HepG2 (cell line): ENCODE measurements at regions not wholly inside any gene's neighbourhood (a gene's known extent, or its start where the extent isn't known, plus 50 kb on each side); places are given as distances from the start of the nearest gene placed in this dataset.

Source experiments
- ATAC-seq: fragments of 200-7000 bp; cut with Tn5 transposase; 3 replicates; pipeline ENCODE4 v1.9.1; 2020; ENCODE audit warnings: mild to moderate bottlenecking, moderate library complexity
- BruUV-seq: library from RNA; stranded (reverse); fragments of 400-500 nt; replicated peaks from 2 replicates; lab custom pipeline; 2021; lab: Mats Ljungman, UMichigan
- CTCF ChIA-PET: fragments of 300-600 bp; formaldehyde crosslinking; extraction: SDS; loops from one replicate; lab custom pipeline; 2021; ENCODE audit warnings: low total read pairs, inconsistent platforms, low intra/inter-chr PET ratio; lab: Yijun Ruan, JAX
- POLR2A ChIA-PET: fragments of 350-600 bp; sonication (Branson Sonifier 250); formaldehyde crosslinking; loops from one replicate; lab custom pipeline; 2020; ENCODE audit warnings: antibody characterized with exemption, inconsistent platforms; lab: Yijun Ruan, JAX
- DNase-seq: peaks from one replicate; pipeline ENCODE4 v3.0.0-alpha.2; 2015; ENCODE audit warnings: low spot score
- FAIRE-seq: peaks from 3 replicates; lab custom pipeline; 2011; peaks lifted over from hg19 to GRCh38; lab: Jason Lieb, UNC
- H2AFZ ChIP-seq: one replicate; pipeline ENCODE4 v1.6.1; 2011; ENCODE audit warnings: low read length, inconsistent platforms
- H3K27ac ChIP-seq: fragments of 300-600 bp; 3 replicates; pipeline ENCODE4 v1.8.0; 2011; ENCODE audit warnings: mixed run types, mild to moderate bottlenecking, mixed read lengths, low read length, inconsistent platforms; ENCODE audit not compliant: insufficient read depth; ENCODE audit errors: extremely low read length
- H3K27me3 ChIP-seq, 2 experiments: fragments of 200-600 bp in 1 of 2; 2 replicates in 1 of 2; 3 replicates in 1 of 2; pipeline versions ENCODE4 v1.6.0 to v1.8.0; 2011; ENCODE audit warnings: low read length in 2 of 2, mild to moderate bottlenecking in 2 of 2, moderate library complexity in 2 of 2, inconsistent platforms in 1 of 2; ENCODE audit not compliant: insufficient read depth in 2 of 2, control insufficient read depth in 1 of 2
- H3K36me3 ChIP-seq, 2 experiments: fragments of 200-600 bp in 1 of 2; replicated peaks in 1 of 2; 2 replicates in 1 of 2; 3 replicates in 1 of 2; pipeline versions ENCODE4 v1.5.1 to v1.8.0; 2011; ENCODE audit warnings: low read length in 2 of 2, inconsistent platforms in 1 of 2; ENCODE audit not compliant: insufficient read depth in 2 of 2, control insufficient read depth in 1 of 2
- H3K4me1 ChIP-seq: 2 replicates; pipeline ENCODE4 v1.5.1; 2012; ENCODE audit warnings: low read length, inconsistent platforms; ENCODE audit not compliant: insufficient read depth
- H3K4me2 ChIP-seq: 2 replicates; pipeline ENCODE4 v1.6.0; 2011; ENCODE audit warnings: low read depth, low read length, inconsistent platforms
- H3K4me3 ChIP-seq, 3 experiments: fragments of 200-600 bp in 1 of 3; sonication (generic), shearing (Covaris generic) in 1 of 3; replicated peaks in 1 of 3; 2 replicates each; pipeline ENCODE4 v1.5.1; 2011 to 2016; ENCODE audit warnings: low read length in 3 of 3, inconsistent platforms in 2 of 3, low read depth in 2 of 3, mild to moderate bottlenecking in 2 of 3, control low read depth in 1 of 3, mixed read lengths in 1 of 3; ENCODE audit not compliant: insufficient read depth in 1 of 3
- H3K79me2 ChIP-seq: one replicate; pipeline ENCODE4 v1.6.1; 2011; ENCODE audit warnings: low read length, inconsistent platforms; ENCODE audit not compliant: insufficient read depth
- H3K9ac ChIP-seq: 2 replicates; pipeline ENCODE4 v1.6.0; 2011; ENCODE audit warnings: mild to moderate bottlenecking, low read depth, low read length, inconsistent platforms; ENCODE audit not compliant: insufficient read depth
- H3K9me3 ChIP-seq: 2 replicates; pipeline ENCODE4 v1.5.1; 2012; ENCODE audit warnings: mild to moderate bottlenecking, low read length
- H4K20me1 ChIP-seq: 2 replicates; pipeline ENCODE4 v1.6.0; 2011; ENCODE audit warnings: inconsistent platforms, mild to moderate bottlenecking, low read length, moderate library complexity; ENCODE audit not compliant: insufficient read depth
- EHMT2 ChIP-seq: fragments of 200-600 bp; sonication (generic); IDR thresholded peaks from 2 replicates; pipeline ENCODE4 v1.7.0; 2017; ENCODE audit warnings: antibody characterized with exemption, low read depth, low read length, borderline replicate concordance
- HNF4A ChIP-seq: sonication (generic); formaldehyde crosslinking; IDR thresholded peaks from 2 replicates; pipeline ENCODE4 v1.4.0; 2020; ENCODE audit warnings: missing genetic modification reagents
- KAT8 ChIP-seq: IDR thresholded peaks from 2 replicates; pipeline ENCODE4 v1.6.1; 2016; ENCODE audit warnings: missing genetic modification reagents, missing compliant biosample characterization
- KLF16 ChIP-seq, 2 experiments: sonication (generic) in 1 of 2; formaldehyde crosslinking in 1 of 2; IDR thresholded peaks; 2 replicates each; pipeline versions ENCODE4 v1.6.1 to v1.8.0; 2016 to 2023; ENCODE audit warnings: missing genetic modification reagents in 2 of 2, missing compliant biosample characterization in 1 of 2
- KLF6 ChIP-seq: IDR thresholded peaks from 2 replicates; pipeline ENCODE4 v1.8.0; 2016; ENCODE audit warnings: missing biosample characterization, missing genetic modification reagents
- MIER2 ChIP-seq: IDR thresholded peaks from 2 replicates; pipeline ENCODE4 v1.6.1; 2016; ENCODE audit warnings: missing biosample characterization, missing genetic modification reagents
- NKX3-1 ChIP-seq: sonication (generic); formaldehyde crosslinking; IDR thresholded peaks from 2 replicates; pipeline ENCODE4 v1.5.0; 2020; ENCODE audit warnings: missing genetic modification reagents
- RCOR2 ChIP-seq: IDR thresholded peaks from 2 replicates; pipeline ENCODE4 v1.6.1; 2016; ENCODE audit warnings: missing biosample characterization, missing genetic modification reagents
- ZNF331 ChIP-seq: sonication (generic); formaldehyde crosslinking; IDR thresholded peaks from 2 replicates; pipeline ENCODE4 v1.4.0; 2020; ENCODE audit warnings: missing genetic modification reagents
- ZNF652 ChIP-seq: IDR thresholded peaks from 2 replicates; pipeline ENCODE4 v1.6.1; 2016; ENCODE audit warnings: low read depth, borderline replicate concordance
- ZSCAN12 ChIP-seq: sonication (generic); formaldehyde crosslinking; IDR thresholded peaks from 2 replicates; pipeline ENCODE4 v1.9.0; 2021; ENCODE audit warnings: mild to moderate bottlenecking, missing genetic modification reagents
- ZSCAN9 ChIP-seq: IDR thresholded peaks from 2 replicates; pipeline ENCODE4 v1.6.1; 2016; ENCODE audit warnings: borderline replicate concordance
- WGBS: methylation state at CpG from one replicate; pipeline ENCODE4 v1.1.6; 2017; ENCODE audit warnings: low lambda C conversion rate; 5-methylcytosine and 5-hydroxymethylcytosine counted together
- in situ Hi-C: cut with HindIII; loops from 2 replicates; pipeline ENCODE4 v1.10.0; 2017; ENCODE audit warnings: low pct_unique_long_range_greater_than_20kb; ENCODE audit not compliant: extremely low pct_ligation_motif_present
- intact Hi-C: fragments of 100-400 bp; cut with micrococcal nuclease; formaldehyde crosslinking; loops from one replicate; pipeline ENCODE4 v1.10.0; 2022; ENCODE audit not compliant: unreplicated experiment
- TF ChIP-seq, protein P1 (sequence below): sonication (generic); formaldehyde crosslinking; IDR thresholded peaks from 2 replicates; pipeline ENCODE4 v1.4.0; 2020; ENCODE audit warnings: missing genetic modification reagents, borderline replicate concordance
- TF ChIP-seq, protein P2 (sequence below), 2 experiments: IDR thresholded peaks; 2 replicates each; pipeline ENCODE4 v1.6.1; 2011 to 2012; ENCODE audit warnings: low read length in 2 of 2, borderline replicate concordance in 1 of 2, low read depth in 1 of 2, mild to moderate bottlenecking in 1 of 2, moderate library complexity in 1 of 2

DNA sequence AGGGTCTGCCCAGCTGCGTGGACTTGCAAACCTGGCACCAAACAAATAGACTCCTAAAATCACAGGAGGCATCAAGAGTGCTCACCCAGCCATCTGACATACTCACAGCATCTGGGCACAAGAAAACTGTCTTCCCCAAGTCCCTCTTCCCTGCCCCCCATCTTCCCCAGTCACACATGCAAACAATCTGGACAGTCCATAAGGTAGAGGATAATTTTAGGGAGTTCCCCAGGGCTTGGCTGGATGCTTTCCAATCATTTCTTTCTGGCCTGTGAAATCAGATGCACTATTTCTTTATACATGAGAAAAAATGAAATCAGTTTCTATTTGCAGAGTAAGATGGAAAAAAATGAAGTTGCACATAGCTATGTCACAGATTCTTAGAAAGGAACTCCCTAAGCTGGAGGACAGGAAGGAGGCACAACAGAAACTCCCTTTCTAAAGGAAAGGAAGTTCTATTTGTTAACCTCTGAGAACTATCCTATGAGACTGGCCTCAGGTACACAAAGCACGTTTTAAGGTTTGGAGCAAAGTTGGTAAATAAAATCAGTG lies 342.3 kb downstream of the HNRNPD start (continued):
- TF ChIP-seq RCOR2 (CRISPR knock-in tag), result no peak
- TF ChIP-seq, all 625 proteins: peak for 0

DNA sequence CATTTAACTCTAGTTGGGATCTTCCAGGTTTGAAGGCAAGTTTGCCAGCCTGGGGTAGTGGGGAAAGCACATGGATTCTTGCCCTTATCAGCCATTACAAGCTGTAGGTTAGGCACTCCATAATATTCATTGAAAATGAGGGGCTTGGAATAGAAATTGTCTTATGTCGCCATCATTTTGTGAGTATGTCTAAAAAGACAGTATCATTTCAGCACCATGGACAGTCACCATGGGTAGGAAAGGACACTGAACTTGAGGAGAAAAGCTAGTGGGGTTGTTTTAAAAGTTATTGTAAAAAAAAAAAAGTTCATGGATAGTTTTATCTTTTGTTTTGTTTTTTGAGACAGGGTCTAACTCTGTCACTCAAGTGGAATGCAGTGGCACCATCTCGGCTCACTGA lies 356.1 kb downstream of the HNRNPD start:
- H3K4me1 ChIP-seq, result no peaks in the 10 kb centered on the region
- in situ Hi-C loops (no loop called here), intact Hi-C loops (no loop called here)
- BruUV-seq, result no TSS peak
- WGBS, result 43% methylated on average over 2 of the region's 2 CpGs
- H3K36me3 ChIP-seq, result no peaks in the 10 kb centered on the region
- H3K9ac ChIP-seq, result no peak overlapping the region
- ChIA-PET CTCF (no interaction called here), POLR2A (no interaction called here)
- no peaks in the 10 kb centered on the region for H3K79me2 ChIP-seq
- no peaks in the 10 kb centered on the region for H4K20me1 ChIP-seq
- H3K9me3 ChIP-seq, result no peaks in the 10 kb centered on the region
- FAIRE-seq (no peak), ATAC-seq (no peak), DNase-seq (peak; percentile 12)
- H2AFZ ChIP-seq, result no peak overlapping the region
- no peak overlapping the region for H3K4me3 ChIP-seq
- no peak overlapping the region for H3K4me2 ChIP-seq
- TF ChIP-seq KLF6 (CRISPR knock-in tag) (peak; percentile 54; the same call in 1 of the 2 replicates), ZSCAN12 (CRISPR knock-in tag) (no peak), ZSCAN9 (peak; percentile 48; the same call in 1 of the 2 replicates), ZNF331 (CRISPR knock-in tag) (0 out of 2 replicates have a peak, but pooled peaks have one; percentile 38), KAT8 (CRISPR knock-in tag) (0 out of 2 replicates have a peak, but pooled peaks have one; percentile 34), MIER2 (CRISPR knock-in tag) (peak; percentile 96), NKX3-1 (0 out of 2 replicates have a peak, but pooled peaks have one; percentile 50), EHMT2 (peak; percentile 95), HNF4A (no peak), KLF16 (CRISPR knock-in tag; IDR thresholded peaks at IDR 0.05) (peak in 1 of 2 experiments; percentile 47; a peak in 1 of 4 replicates), ZNF652 (CRISPR knock-in tag) (no peak)
- TF ChIP-seq, protein P1, sequence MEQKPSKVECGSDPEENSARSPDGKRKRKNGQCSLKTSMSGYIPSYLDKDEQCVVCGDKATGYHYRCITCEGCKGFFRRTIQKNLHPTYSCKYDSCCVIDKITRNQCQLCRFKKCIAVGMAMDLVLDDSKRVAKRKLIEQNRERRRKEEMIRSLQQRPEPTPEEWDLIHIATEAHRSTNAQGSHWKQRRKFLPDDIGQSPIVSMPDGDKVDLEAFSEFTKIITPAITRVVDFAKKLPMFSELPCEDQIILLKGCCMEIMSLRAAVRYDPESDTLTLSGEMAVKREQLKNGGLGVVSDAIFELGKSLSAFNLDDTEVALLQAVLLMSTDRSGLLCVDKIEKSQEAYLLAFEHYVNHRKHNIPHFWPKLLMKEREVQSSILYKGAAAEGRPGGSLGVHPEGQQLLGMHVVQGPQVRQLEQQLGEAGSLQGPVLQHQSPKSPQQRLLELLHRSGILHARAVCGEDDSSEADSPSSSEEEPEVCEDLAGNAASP (CRISPR knock-in tag), result 0 out of 2 replicates have a peak, but pooled peaks have one; percentile 33
- TF ChIP-seq, protein P2, sequence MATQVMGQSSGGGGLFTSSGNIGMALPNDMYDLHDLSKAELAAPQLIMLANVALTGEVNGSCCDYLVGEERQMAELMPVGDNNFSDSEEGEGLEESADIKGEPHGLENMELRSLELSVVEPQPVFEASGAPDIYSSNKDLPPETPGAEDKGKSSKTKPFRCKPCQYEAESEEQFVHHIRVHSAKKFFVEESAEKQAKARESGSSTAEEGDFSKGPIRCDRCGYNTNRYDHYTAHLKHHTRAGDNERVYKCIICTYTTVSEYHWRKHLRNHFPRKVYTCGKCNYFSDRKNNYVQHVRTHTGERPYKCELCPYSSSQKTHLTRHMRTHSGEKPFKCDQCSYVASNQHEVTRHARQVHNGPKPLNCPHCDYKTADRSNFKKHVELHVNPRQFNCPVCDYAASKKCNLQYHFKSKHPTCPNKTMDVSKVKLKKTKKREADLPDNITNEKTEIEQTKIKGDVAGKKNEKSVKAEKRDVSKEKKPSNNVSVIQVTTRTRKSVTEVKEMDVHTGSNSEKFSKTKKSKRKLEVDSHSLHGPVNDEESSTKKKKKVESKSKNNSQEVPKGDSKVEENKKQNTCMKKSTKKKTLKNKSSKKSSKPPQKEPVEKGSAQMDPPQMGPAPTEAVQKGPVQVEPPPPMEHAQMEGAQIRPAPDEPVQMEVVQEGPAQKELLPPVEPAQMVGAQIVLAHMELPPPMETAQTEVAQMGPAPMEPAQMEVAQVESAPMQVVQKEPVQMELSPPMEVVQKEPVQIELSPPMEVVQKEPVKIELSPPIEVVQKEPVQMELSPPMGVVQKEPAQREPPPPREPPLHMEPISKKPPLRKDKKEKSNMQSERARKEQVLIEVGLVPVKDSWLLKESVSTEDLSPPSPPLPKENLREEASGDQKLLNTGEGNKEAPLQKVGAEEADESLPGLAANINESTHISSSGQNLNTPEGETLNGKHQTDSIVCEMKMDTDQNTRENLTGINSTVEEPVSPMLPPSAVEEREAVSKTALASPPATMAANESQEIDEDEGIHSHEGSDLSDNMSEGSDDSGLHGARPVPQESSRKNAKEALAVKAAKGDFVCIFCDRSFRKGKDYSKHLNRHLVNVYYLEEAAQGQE (IDR thresholded peaks at IDR 0.05; ENCODE audit: borderline replicate concordance in 1 of 2, low read depth in 1 of 2, low read length in 2 of 2), result peak; percentile 60 to 96
- H3K27ac ChIP-seq, result no peak overlapping the region
- H3K27me3 ChIP-seq, result no peaks in the 10 kb centered on the region
